ENCODE measurements at regions not wholly inside any gene's neighbourhood (a gene's known extent, or its start where the extent isn't known, plus 50 kb on each side); places are given as distances from the start of the nearest gene placed in this dataset.

GRCh38 chrX:98028691-98029090, 1145.0 kb downstream of the RPA4 start:
- no peak for TF ChIP-seq POLR2AphosphoS5 (IDR thresholded peaks at IDR 0.05)
- no peak for TF ChIP-seq CTCF (IDR thresholded peaks at IDR 0.05)
- TF ChIP-seq EP300 (IDR thresholded peaks at IDR 0.05): no peak

Data from esophagus muscularis mucosa (tissue), 4 donors.